Transverse colon (tissue), 4 donors: ENCODE measurements at regions not wholly inside any gene's neighbourhood (a gene's known extent, or its start where the extent isn't known, plus 50 kb on each side); places are given as distances from the start of the nearest gene placed in this dataset.
"Not testable (repeated sequence)": the region's sequence is repeated elsewhere in the genome, so short reads cannot be mapped to it uniquely, and the experiment has no call there.

ENCODE experiments used
- DNase-seq: peaks from one replicate; pipeline ENCODE4 v3.0.0-alpha.2; 2019
- H3K27ac ChIP-seq, 4 donors: fragments of 200-600 bp; sonication (generic); 2 replicates each; pipeline ENCODE4 v1.5.1; 2016 to 2018; ENCODE audit warnings: inconsistent platforms in 4 of 4
- H3K27me3 ChIP-seq: fragments of 200-600 bp; sonication (generic); 2 replicates; pipeline ENCODE4 v1.5.1; 2017; ENCODE audit warnings: inconsistent platforms
- H3K36me3 ChIP-seq, 4 donors: fragments of 200-600 bp; sonication (generic); 2 replicates each; pipeline ENCODE4 v1.5.1; 2017 to 2019; ENCODE audit warnings: inconsistent platforms in 4 of 4
- H3K4me1 ChIP-seq, 4 donors: fragments of 200-600 bp; sonication (generic); 2 replicates each; pipeline ENCODE4 v1.5.1; 2017 to 2020; ENCODE audit warnings: inconsistent platforms in 4 of 4
- H3K4me3 ChIP-seq, 4 donors: fragments of 200-600 bp; sonication (generic); 1 replicate in 1 of 4; 2 replicates in 3 of 4; pipeline versions ENCODE4 v1.5.1 to v1.6.1; 2017 to 2019; ENCODE audit warnings: inconsistent platforms in 4 of 4
- H3K9me3 ChIP-seq, 2 donors: fragments of 200-600 bp; sonication (generic); 2 replicates each; pipeline ENCODE4 v1.5.1; 2017 to 2019; ENCODE audit warnings: inconsistent platforms in 2 of 2
- EP300 ChIP-seq: sonication (generic); formaldehyde crosslinking; IDR thresholded peaks from one replicate; pipeline ENCODE4 v1.6.1; 2017; ENCODE audit warnings: antibody characterized with exemption, low read depth
- POLR2A ChIP-seq: fragments of 450-650 bp; IDR thresholded peaks from one replicate; pipeline ENCODE4 v1.6.1; 2016; ENCODE audit warnings: antibody characterized with exemption, mild to moderate bottlenecking, moderate library complexity
- POLR2AphosphoS5 ChIP-seq, 3 donors: sonication (generic); formaldehyde crosslinking; IDR thresholded peaks; one replicate each; pipeline ENCODE4 v1.6.1; 2016; ENCODE audit warnings: antibody characterized with exemption in 3 of 3
- WGBS, 2 donors: methylation state at CpG; one replicate each; pipeline ENCODE4 v1.1.5; 2018; ENCODE audit warnings: low coverage in 1 of 2; 5-methylcytosine and 5-hydroxymethylcytosine counted together
- in situ Hi-C, 4 donors: fragments of 200-750 bp; cut with MboI; loops; one replicate each; pipeline versions ENCODE4 v1.15.0 to v1.15.1; 2017; ENCODE audit warnings: low sequenced_read_pairs in 3 of 4, low pct_ligation_motif_present in 1 of 4, low pct_unique_long_range_greater_than_20kb in 1 of 4
- intact Hi-C: fragments of 100-400 bp; cut with DNase I; formaldehyde crosslinking; loops from one replicate; pipeline ENCODE4 v1.15.1; 2023; ENCODE audit warnings: low total_unique reads
- TF ChIP-seq, protein P1 (sequence below), 5 experiments: fragments of 200-600 bp in 3 of 5; fragments of 450-650 bp in 2 of 5; sonication (generic) in 3 of 5; IDR thresholded peaks; 1 replicate in 2 of 5; 2 replicates in 3 of 5; pipeline ENCODE4 v1.5.1; 2016 to 2017; ENCODE audit warnings: antibody characterized with exemption in 5 of 5, inconsistent platforms in 3 of 5, mild to moderate bottlenecking in 2 of 5, moderate library complexity in 1 of 5

DNA sequence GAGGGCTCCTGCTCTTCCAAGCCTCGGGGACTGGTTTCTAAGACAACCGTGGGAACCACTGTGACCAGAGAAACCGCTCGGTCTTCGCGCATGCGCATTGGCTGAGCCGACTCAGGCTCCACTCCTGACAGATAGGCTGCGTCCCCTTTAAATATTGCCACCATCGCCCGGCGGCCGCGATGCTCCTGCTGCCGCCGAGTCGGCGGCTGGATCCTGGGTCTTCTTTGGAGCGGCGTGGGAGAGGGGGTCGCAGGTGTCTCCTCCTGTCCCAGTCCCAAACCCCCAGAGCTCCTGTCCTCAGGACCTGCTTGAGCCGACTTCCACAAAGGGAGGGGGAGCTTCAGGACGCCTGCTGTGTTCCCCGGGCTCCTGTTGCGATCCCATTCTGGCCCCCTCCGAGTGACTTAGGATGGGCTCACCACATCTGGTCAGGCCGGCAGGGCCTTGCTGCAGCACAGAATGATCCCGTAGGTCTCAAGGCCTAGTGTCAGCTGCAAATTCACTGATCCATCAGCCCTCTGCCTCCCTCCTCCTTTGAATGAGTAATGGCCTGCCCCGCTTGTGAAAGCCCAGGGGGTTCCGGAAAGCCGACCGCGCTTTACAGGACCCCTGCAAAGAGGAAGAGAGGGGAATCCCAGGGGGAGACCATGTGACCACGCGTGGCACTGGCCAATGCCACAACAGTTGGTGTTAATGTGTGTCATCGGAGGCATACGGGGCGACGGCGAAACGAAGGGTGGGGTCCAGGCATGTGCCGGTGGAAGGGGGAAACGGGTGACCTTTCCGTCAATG is 683.2 kb upstream of the TPTE start:
- TF ChIP-seq, protein P1, sequence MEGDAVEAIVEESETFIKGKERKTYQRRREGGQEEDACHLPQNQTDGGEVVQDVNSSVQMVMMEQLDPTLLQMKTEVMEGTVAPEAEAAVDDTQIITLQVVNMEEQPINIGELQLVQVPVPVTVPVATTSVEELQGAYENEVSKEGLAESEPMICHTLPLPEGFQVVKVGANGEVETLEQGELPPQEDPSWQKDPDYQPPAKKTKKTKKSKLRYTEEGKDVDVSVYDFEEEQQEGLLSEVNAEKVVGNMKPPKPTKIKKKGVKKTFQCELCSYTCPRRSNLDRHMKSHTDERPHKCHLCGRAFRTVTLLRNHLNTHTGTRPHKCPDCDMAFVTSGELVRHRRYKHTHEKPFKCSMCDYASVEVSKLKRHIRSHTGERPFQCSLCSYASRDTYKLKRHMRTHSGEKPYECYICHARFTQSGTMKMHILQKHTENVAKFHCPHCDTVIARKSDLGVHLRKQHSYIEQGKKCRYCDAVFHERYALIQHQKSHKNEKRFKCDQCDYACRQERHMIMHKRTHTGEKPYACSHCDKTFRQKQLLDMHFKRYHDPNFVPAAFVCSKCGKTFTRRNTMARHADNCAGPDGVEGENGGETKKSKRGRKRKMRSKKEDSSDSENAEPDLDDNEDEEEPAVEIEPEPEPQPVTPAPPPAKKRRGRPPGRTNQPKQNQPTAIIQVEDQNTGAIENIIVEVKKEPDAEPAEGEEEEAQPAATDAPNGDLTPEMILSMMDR (IDR thresholded peaks at IDR 0.05) = no peak
- TF ChIP-seq POLR2A = no peak
- TF ChIP-seq POLR2AphosphoS5 (IDR thresholded peaks at IDR 0.05) = no peak
- no peak for TF ChIP-seq EP300
- in situ Hi-C loops (no loop called here), intact Hi-C loops (no loop called here)
- no peaks in the 10 kb centered on the region for H3K36me3 ChIP-seq
- H3K4me1 ChIP-seq = no peaks in the 10 kb centered on the region
- no peak overlapping the region for H3K27ac ChIP-seq
- 84 to 91% methylated on average over 13 to 44 of the region's 44 CpGs for WGBS, 2 donors
- H3K4me3 ChIP-seq = no peak overlapping the region
- no peaks in the 10 kb centered on the region for H3K27me3 ChIP-seq
- H3K9me3 ChIP-seq = peaks cover 19 to 24% of the 10 kb centered on the region in 2 donors
- no peak for DNase-seq

DNA sequence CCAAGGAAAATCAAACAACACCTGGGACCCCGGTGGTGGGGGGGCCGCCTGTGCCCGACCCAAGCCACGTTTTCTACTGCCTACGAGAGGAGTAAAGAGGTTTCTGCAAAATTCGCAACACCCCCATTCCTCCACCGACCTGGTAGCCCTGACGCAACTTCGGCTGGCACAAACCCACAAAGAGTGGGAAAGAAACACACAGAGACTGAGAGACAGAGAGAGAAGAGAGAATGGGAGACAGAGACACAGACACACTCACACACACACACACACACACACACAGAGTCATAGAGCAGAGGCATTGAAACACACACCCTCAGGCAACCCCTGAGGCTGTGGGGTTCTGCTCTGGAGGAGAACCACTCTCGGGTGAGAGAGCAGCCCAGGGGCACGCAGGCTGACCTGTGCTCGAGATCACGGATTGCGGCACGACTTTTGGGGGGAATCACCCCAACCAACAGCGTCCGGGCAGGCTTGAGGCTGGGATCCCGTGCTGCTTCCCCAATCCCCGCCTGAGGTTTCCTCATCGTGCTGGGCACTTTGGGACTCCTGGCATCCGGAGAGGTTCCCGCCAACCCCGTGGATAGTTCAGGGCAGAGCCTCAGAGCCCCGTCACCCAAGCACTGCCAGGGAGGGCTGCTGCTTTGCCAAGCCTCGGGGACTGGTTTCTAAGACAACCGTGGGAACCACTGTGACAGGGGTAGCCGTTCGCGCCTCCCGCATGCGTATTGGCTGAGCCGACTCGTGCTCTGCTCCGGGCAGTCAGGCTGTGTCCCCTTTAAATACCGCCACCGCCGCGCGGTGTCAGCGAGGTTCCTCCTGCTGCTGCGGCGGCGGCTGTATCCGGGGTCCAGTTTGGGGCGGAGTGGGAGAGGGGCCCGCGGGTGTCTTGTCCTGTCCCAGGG is 682.4 kb upstream of the TPTE start:
- DNase-seq = no peak
- Histone ChIP-seq H3K27me3 (no peaks in the 10 kb centered on the region), H3K4me1 (no peaks in the 10 kb centered on the region), H3K4me3 (no peak overlapping the region), H3K9me3 (peaks cover 24% of the 10 kb centered on the region in 2 donors), H3K36me3 (no peaks in the 10 kb centered on the region), H3K27ac (no peak overlapping the region)
- 76 to 82% methylated on average over 29 to 46 of the region's 47 CpGs for WGBS, 2 donors
- intact Hi-C loops (no loop called here), in situ Hi-C loops (no loop called here)
- TF ChIP-seq, protein P1 (IDR thresholded peaks at IDR 0.05) = no peak
- TF ChIP-seq POLR2AphosphoS5 (IDR thresholded peaks at IDR 0.05) (no peak), EP300 (no peak), POLR2A (no peak)

DNA sequence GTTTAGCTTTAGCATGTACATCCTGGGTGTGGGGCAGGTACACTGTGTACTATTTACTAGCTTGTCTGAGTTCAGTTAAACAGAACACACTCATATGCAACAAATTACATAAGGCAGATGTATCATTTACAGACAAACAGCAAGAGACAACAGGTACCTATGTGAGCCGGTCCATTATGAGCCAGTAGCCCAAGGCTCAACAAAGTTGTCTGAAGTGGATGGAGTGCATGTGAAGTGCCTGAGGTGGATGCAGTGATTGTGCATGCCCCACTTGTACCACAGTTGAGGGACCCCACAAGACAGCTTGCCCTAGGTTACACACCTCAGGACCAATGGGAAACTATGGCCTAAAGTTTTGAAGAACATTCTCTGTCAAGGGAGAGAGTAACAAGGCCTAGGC is 677.3 kb upstream of the TPTE start:
- in situ Hi-C loops, H3K4me1 ChIP-seq, H3K27ac ChIP-seq, H3K27me3 ChIP-seq, H3K36me3 ChIP-seq, DNase-seq, intact Hi-C loops, H3K4me3 ChIP-seq: not testable (repeated sequence)
- WGBS, 2 donors = 78 to 89% methylated on average over 1 of the region's 1 CpG
- H3K9me3 ChIP-seq = peaks cover 17 to 20% of the 10 kb centered on the region in 2 donors

DNA sequence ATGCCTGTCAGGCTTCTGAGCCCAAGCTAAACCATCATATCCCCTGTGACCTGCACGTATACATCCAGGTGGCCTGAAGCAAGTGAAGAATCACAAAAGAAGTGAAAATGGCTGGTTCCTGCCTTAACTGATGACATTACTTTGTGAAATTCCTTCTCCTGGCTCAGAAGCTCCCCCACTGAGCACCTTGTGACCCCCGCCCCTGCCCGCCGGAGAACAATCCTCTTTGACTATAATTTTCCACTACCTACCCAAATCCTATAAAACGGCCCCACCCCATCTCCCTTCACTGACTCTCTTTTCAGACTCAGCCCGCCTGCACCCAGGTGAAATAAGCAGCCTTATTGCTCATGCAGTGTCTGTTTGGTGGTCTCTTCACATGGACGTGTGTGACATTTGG is 673.9 kb upstream of the TPTE start:
- DNase-seq, H3K27ac ChIP-seq, H3K27me3 ChIP-seq, in situ Hi-C loops, H3K4me1 ChIP-seq, H3K36me3 ChIP-seq, intact Hi-C loops, H3K4me3 ChIP-seq: not testable (repeated sequence)
- peaks cover 8 to 12% of the 10 kb centered on the region in 2 donors for H3K9me3 ChIP-seq
- WGBS, 2 donors = 68 to 71% methylated on average over 7 of the region's 7 CpGs

DNA sequence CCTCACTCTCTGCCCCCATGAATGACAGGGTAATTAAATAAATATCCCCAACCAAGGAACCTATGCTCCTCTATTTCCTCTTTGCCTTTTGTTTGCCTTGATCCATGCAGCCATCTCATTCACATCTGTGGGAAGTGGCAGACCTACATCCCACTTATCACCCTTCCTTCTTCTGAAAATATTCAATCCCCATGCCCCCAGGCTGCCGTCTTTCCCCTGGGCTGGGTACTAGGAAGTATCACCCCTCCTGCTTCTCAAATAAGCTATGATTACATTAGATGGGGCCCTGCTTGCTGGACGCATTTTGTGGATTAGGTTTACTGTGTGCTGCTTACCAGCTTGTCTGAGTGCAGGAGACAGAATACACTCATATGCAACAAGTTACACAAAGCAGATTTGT is 670.2 kb upstream of the TPTE start:
- H3K9me3 ChIP-seq, H3K27me3 ChIP-seq, H3K4me3 ChIP-seq, in situ Hi-C loops, DNase-seq, H3K36me3 ChIP-seq, intact Hi-C loops, H3K27ac ChIP-seq, H3K4me1 ChIP-seq: not testable (repeated sequence)
- 38 to 66% methylated on average over 2 of the region's 2 CpGs for WGBS, 2 donors

DNA sequence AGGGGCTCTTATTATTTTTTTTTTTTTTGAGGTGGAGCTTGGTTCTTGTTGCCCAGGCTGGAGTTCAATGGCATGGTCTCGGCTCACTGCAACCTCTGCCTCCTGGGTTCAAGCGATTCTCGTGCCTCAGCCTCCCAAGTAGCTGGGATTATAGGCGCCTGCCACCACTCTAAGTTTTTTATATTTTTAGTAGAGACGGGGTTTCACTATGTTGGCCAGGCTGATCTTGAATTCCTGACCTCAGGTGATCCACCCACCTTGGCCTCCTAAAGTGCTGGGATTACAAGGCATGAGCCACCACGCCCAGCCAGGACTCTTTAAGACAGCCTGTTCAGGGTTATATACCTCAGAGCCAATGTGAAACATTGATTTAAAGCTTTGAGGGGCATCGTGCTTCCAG is 669.7 kb upstream of the TPTE start:
- 52 to 72% methylated on average over 5 to 6 of the region's 7 CpGs for WGBS, 2 donors
- DNase-seq, H3K36me3 ChIP-seq, H3K27me3 ChIP-seq, H3K4me3 ChIP-seq, H3K9me3 ChIP-seq, H3K4me1 ChIP-seq, intact Hi-C loops, in situ Hi-C loops, H3K27ac ChIP-seq: not testable (repeated sequence)

DNA sequence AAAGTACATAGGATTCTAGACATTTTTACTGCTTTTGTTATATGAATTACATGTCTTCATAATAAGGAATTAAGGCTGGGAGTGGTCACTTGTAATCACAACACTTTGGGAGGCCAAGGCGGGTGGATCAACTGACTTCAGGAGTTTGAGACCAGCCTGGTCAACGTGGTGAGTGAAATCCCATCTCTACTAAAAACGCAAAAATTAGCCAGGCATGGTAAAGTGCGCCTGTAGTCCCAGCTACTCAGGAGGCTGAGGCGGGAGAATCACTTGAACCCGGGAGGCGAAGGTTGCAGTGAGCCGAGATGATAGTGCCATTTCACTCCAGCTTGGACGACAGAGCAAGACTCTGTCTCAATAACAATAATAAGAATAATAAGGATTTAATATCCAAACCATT is 663.8 kb upstream of the TPTE start:
- intact Hi-C loops, in situ Hi-C loops: not testable (repeated sequence)
- H3K9me3 ChIP-seq = peaks cover 12 to 19% of the 10 kb centered on the region in 2 donors

DNA sequence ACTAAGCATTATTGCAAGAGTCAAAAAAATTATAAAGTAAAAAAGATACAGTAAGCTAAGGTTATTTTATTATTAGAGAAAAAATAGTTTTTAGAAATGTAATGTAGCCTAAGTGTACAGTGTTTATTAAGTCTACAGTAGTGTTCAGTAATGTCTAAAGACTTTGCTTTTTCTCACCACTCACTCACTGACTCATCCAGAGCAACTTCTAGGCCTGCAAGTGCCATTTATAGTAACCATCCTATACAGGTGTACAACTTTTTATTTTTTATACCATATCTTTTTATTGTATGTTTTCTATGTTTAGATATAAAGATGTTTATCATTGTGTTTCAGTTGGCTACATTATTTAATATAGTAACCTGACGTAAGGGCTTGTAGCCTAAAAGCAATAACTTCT is 661.5 kb upstream of the TPTE start:
- 68 to 76% methylated on average over 1 of the region's 1 CpG for WGBS, 2 donors
- peaks cover 19 to 30% of the 10 kb centered on the region in 2 donors for H3K9me3 ChIP-seq
- H3K27me3 ChIP-seq, H3K4me3 ChIP-seq, DNase-seq, H3K27ac ChIP-seq, intact Hi-C loops, in situ Hi-C loops, H3K36me3 ChIP-seq, H3K4me1 ChIP-seq: not testable (repeated sequence)

More for the DNA sequence above, 663.8 kb upstream of the TPTE start:
- H3K27me3 ChIP-seq, H3K27ac ChIP-seq, H3K4me3 ChIP-seq, H3K4me1 ChIP-seq, DNase-seq, H3K36me3 ChIP-seq: not testable (repeated sequence)
- WGBS, 2 donors = 62 to 69% methylated on average over 9 of the region's 9 CpGs
